Smooth muscle cell of the brain vasculature (primary cell): ENCODE measurements at regions not wholly inside any gene's neighbourhood (a gene's known extent, or its start where the extent isn't known, plus 50 kb on each side); places are given as distances from the start of the nearest gene placed in this dataset.
A peak's percentile ranks its signal among the peaks of the same experiment; 100 is the strongest.
"Not testable (repeated sequence)": the region's sequence is repeated elsewhere in the genome, so short reads cannot be mapped to it uniquely, and the experiment has no call there.

Experiments
- DNase-seq: peaks from one replicate; pipeline ENCODE4 v3.0.0-alpha.2; 2012; ENCODE audit warnings: low read depth, low spot score

GRCh38 chr1:24268555-24268954 is 50.6 kb upstream of the GRHL3 start:
- not testable (repeated sequence) for DNase-seq

- DNase-seq = no peak
Measured at GRCh38 chr1:24266998-24267397, 52.2 kb upstream of the GRHL3 start.

GRCh38 chr1:24266398-24266941 is 52.7 kb upstream of the GRHL3 start:
- peak; percentile 12 for DNase-seq

GRCh38 chr1:24263746-24264145 is 55.4 kb upstream of the GRHL3 start:
- DNase-seq = no peak

- no peak for DNase-seq
Measured at GRCh38 chr1:24263211-24263610, 55.9 kb upstream of the GRHL3 start.

GRCh38 chr1:24261977-24262376 is 57.2 kb upstream of the GRHL3 start:
- DNase-seq = no peak

- DNase-seq = no peak
Measured at GRCh38 chr1:24258735-24259424, 60.3 kb upstream of the GRHL3 start.

- no peak for DNase-seq
Measured at GRCh38 chr1:24257373-24257772, 61.8 kb upstream of the GRHL3 start.

GRCh38 chr1:24256687-24257086 is 62.5 kb upstream of the GRHL3 start:
- no peak for DNase-seq

GRCh38 chr1:24255226-24255625 is 63.9 kb upstream of the GRHL3 start:
- DNase-seq = no peak

GRCh38 chr1:24254783-24255182 is 64.4 kb upstream of the GRHL3 start:
- no peak for DNase-seq

- DNase-seq = no peak
Measured at GRCh38 chr1:24253571-24253970, 65.6 kb upstream of the GRHL3 start.

GRCh38 chr1:24252185-24252780 is 65.2 kb upstream of the IFNLR1 start:
- DNase-seq = no peak

- no peak for DNase-seq
Measured at GRCh38 chr1:24251501-24251900, 64.4 kb upstream of the IFNLR1 start.

GRCh38 chr1:24250791-24251190 is 63.7 kb upstream of the IFNLR1 start:
- DNase-seq = no peak

- DNase-seq = no peak
Measured at GRCh38 chr1:24250224-24250623, 63.1 kb upstream of the IFNLR1 start.

- no peak for DNase-seq
Measured at GRCh38 chr1:24248859-24249258, 61.8 kb upstream of the IFNLR1 start.

GRCh38 chr1:24247337-24247736 is 60.2 kb upstream of the IFNLR1 start:
- not testable (repeated sequence) for DNase-seq

- no peak for DNase-seq
Measured at GRCh38 chr1:24244519-24245268, 57.6 kb upstream of the IFNLR1 start.

GRCh38 chr1:24237750-24238395 is 50.8 kb upstream of the IFNLR1 start:
- DNase-seq = no peak

- no peak for DNase-seq
Measured at GRCh38 chr1:24236789-24237371, 49.8 kb upstream of the IFNLR1 start.
